HCT116 (cell line): ENCODE measurements at regions not wholly inside any gene's neighbourhood (a gene's known extent, or its start where the extent isn't known, plus 50 kb on each side); places are given as distances from the start of the nearest gene placed in this dataset.

Experiments used
- ATAC-seq: fragments of 200-7000 bp; cut with Tn5 transposase; 2 replicates; pipeline ENCODE4 v1.9.1; 2020; ENCODE audit warnings: mild to moderate bottlenecking, moderate library complexity
- BruUV-seq: library from RNA; stranded (reverse); fragments of 400-500 nt; replicated peaks from 2 replicates; lab custom pipeline; 2021; lab: Mats Ljungman, UMichigan
- CTCF ChIA-PET: fragments of 300-600 bp; sonication (Branson Sonifier 250); formaldehyde crosslinking; loops from one replicate; lab custom pipeline; 2021; ENCODE audit warnings: antibody characterized with exemption; lab: Charles Lee
- POLR2A ChIA-PET: fragments of 300-600, 350-600 bp; sonication (Branson Sonifier 250); formaldehyde crosslinking; loops from one replicate; lab custom pipeline; 2021; ENCODE audit warnings: antibody characterized with exemption; lab: Charles Lee
- RAD21 ChIA-PET, 2 experiments: fragments of 300-600 bp; sonication (Branson Sonifier 250); formaldehyde crosslinking; loops; one replicate each; lab custom pipeline; 2023; ENCODE audit warnings: low total read pairs in 2 of 2; ENCODE audit not compliant: uncharacterized antibody in 2 of 2, unreplicated experiment in 2 of 2, low non-redundant PET in 1 of 2; lab: Charles Lee
- DNase-seq: peaks from one replicate; pipeline ENCODE4 v3.0.0-alpha.2; 2010; ENCODE audit warnings: low read depth, low spot score
- H2AFZ ChIP-seq: fragments of 200-600 bp; shearing (Covaris generic), sonication (generic); 2 replicates; pipeline ENCODE4 v1.6.1; 2017; ENCODE audit warnings: low read depth, mixed run types, mixed read lengths, antibody characterized with exemption, low read length; ENCODE audit not compliant: poor library complexity, severe bottlenecking
- H3K27ac ChIP-seq: 2 replicates; pipeline ENCODE4 v1.5.1; 2012; ENCODE audit warnings: low read depth, low read length
- H3K27me3 ChIP-seq: fragments of 200-600 bp; sonication (generic); 2 replicates; pipeline ENCODE4 v1.6.1; 2016; ENCODE audit warnings: mixed run types, low read length, mixed read lengths; ENCODE audit not compliant: insufficient read depth
- H3K36me3 ChIP-seq, 2 experiments: fragments of 200-500 bp in 1 of 2; fragments of 200-600 bp in 1 of 2; sonication (Bioruptor generic) in 1 of 2; sonication (generic) in 1 of 2; 2 replicates each; pipeline versions ENCODE4 v1.5.1 to v1.6.1; 2014 to 2016; ENCODE audit warnings: low read length in 2 of 2, inconsistent platforms in 1 of 2, mixed read lengths in 1 of 2, mixed run types in 1 of 2; ENCODE audit not compliant: insufficient read depth in 2 of 2, control insufficient read depth in 1 of 2
- H3K4me1 ChIP-seq, 2 experiments: fragments of 200-600 bp in 1 of 2; sonication (generic) in 1 of 2; 2 replicates each; pipeline versions ENCODE4 v1.5.1 to v1.6.1; 2012 to 2017; ENCODE audit warnings: low read length in 2 of 2, inconsistent platforms in 1 of 2, mild to moderate bottlenecking in 1 of 2, mixed read lengths in 1 of 2, mixed run types in 1 of 2, moderate library complexity in 1 of 2; ENCODE audit not compliant: insufficient read depth in 2 of 2, control insufficient read depth in 1 of 2
- H3K4me2 ChIP-seq: fragments of 200-600 bp; sonication (generic); 2 replicates; pipeline ENCODE4 v1.6.1; 2017; ENCODE audit warnings: mixed run types, low read length, mixed read lengths
- H3K4me3 ChIP-seq, 2 experiments: fragments of 200-600 bp in 1 of 2; sonication (generic) in 1 of 2; replicated peaks in 1 of 2; 2 replicates each; pipeline ENCODE4 v1.5.1; 2011 to 2016; ENCODE audit warnings: low read length in 2 of 2, control low read depth in 1 of 2, low read depth in 1 of 2, mild to moderate bottlenecking in 1 of 2, mixed read lengths in 1 of 2, mixed run types in 1 of 2
- H3K79me2 ChIP-seq: fragments of 200-600 bp; sonication (generic); 2 replicates; pipeline ENCODE4 v1.6.1; 2017; ENCODE audit warnings: mild to moderate bottlenecking, mixed run types, low read length, moderate library complexity, mixed read lengths; ENCODE audit not compliant: insufficient read depth
- H3K9ac ChIP-seq: fragments of 200-600 bp; sonication (generic); 2 replicates; pipeline ENCODE4 v1.6.1; 2016; ENCODE audit warnings: low read length, mixed read lengths
- H3K9me2 ChIP-seq: fragments of 200-600 bp; sonication (generic), shearing (Covaris generic); 2 replicates; pipeline ENCODE4 v1.6.1; 2017; ENCODE audit warnings: mixed run types, mild to moderate bottlenecking, moderate library complexity; ENCODE audit not compliant: insufficient read depth
- H3K9me3 ChIP-seq, 2 experiments: fragments of 200-500 bp in 1 of 2; fragments of 200-600 bp in 1 of 2; sonication (Bioruptor generic) in 1 of 2; sonication (generic) in 1 of 2; 2 replicates each; pipeline ENCODE4 v1.6.1; 2014 to 2017; ENCODE audit warnings: low read length in 2 of 2, mixed read lengths in 2 of 2, inconsistent platforms in 1 of 2, low read depth in 1 of 2, mild to moderate bottlenecking in 1 of 2, mixed run types in 1 of 2, moderate library complexity in 1 of 2; ENCODE audit not compliant: control insufficient read depth in 1 of 2, insufficient read depth in 1 of 2
- H4K20me1 ChIP-seq: fragments of 200-600 bp; sonication (generic), shearing (Covaris generic); 2 replicates; pipeline ENCODE4 v1.6.1; 2017; ENCODE audit warnings: mixed run types, mild to moderate bottlenecking, moderate library complexity; ENCODE audit not compliant: insufficient read depth
- CEBPB ChIP-seq: IDR thresholded peaks from 2 replicates; pipeline ENCODE4 v1.6.1; 2012; ENCODE audit warnings: low read depth
- CTCF ChIP-seq, 3 experiments: fragments of 200-600 bp in 1 of 3; sonication (generic) in 1 of 3; IDR thresholded peaks in 2 of 3; conservative IDR thresholded peaks in 1 of 3; 2 replicates each; pipeline ENCODE4 v1.5.1; 2012 to 2017; ENCODE audit warnings: low read depth in 2 of 3, low read length in 2 of 3, antibody characterized with exemption in 1 of 3, borderline replicate concordance in 1 of 3, control low read depth in 1 of 3, mild to moderate bottlenecking in 1 of 3, mixed read lengths in 1 of 3, mixed run types in 1 of 3, moderate library complexity in 1 of 3; ENCODE audit not compliant: insufficient read depth in 1 of 3
- ELF1 ChIP-seq: IDR thresholded peaks from 2 replicates; pipeline ENCODE4 v1.6.1; 2012; ENCODE audit warnings: low read depth, borderline replicate concordance
- EZH2 ChIP-seq: fragments of 200-600 bp; sonication (generic); IDR thresholded peaks from 2 replicates; pipeline ENCODE4 v1.6.1; 2017; ENCODE audit warnings: antibody characterized with exemption, mixed run types
- EZH2phosphoT487 ChIP-seq: fragments of 200-600 bp; IDR thresholded peaks from 2 replicates; pipeline ENCODE4 v1.6.1; 2018; ENCODE audit warnings: antibody characterized with exemption, borderline replicate concordance
- FOSL1 ChIP-seq: IDR thresholded peaks from 2 replicates; pipeline ENCODE4 v1.6.1; 2012; ENCODE audit warnings: low read depth
- JUND ChIP-seq: IDR thresholded peaks from 2 replicates; pipeline ENCODE4 v1.6.1; 2012
- POLR2A ChIP-seq: IDR thresholded peaks from 2 replicates; pipeline ENCODE4 v1.7.0; 2011; ENCODE audit warnings: borderline replicate concordance; ENCODE audit not compliant: insufficient read depth, insufficient read length; ENCODE audit errors: extremely low read depth
- POLR2AphosphoS5 ChIP-seq: IDR thresholded peaks from 2 replicates; pipeline ENCODE4 v1.6.1; 2011; ENCODE audit warnings: mild to moderate bottlenecking, low read depth, low read length, moderate library complexity
- RAD21 ChIP-seq: IDR thresholded peaks from 2 replicates; pipeline ENCODE4 v1.6.1; 2012; ENCODE audit warnings: low read depth, mild to moderate bottlenecking
- SP1 ChIP-seq: IDR thresholded peaks from 2 replicates; pipeline ENCODE4 v1.6.1; 2012; ENCODE audit warnings: low read depth
- SRF ChIP-seq: IDR thresholded peaks from 2 replicates; pipeline ENCODE4 v1.6.1; 2012; ENCODE audit warnings: low read depth
- YY1 ChIP-seq: IDR thresholded peaks from 2 replicates; pipeline ENCODE4 v1.6.1; 2011; ENCODE audit warnings: low read length, low read depth, moderate library complexity, mild to moderate bottlenecking; ENCODE audit not compliant: insufficient replicate concordance; ENCODE audit errors: extremely low read depth
- ZBTB33 ChIP-seq: IDR thresholded peaks from 2 replicates; pipeline ENCODE4 v1.6.1; 2011; ENCODE audit warnings: mild to moderate bottlenecking, low read length, moderate library complexity; ENCODE audit not compliant: insufficient replicate concordance; ENCODE audit errors: extremely low read depth
- ZFX ChIP-seq: fragments of 450-650 bp; IDR thresholded peaks from 2 replicates; pipeline ENCODE4 v1.6.1; 2017
- ZNF274 ChIP-seq: fragments of 200-500 bp; sonication (Bioruptor generic); IDR thresholded peaks from 2 replicates; pipeline ENCODE4 v1.6.1; 2014; ENCODE audit warnings: mild to moderate bottlenecking, low read depth, low read length, inconsistent platforms
- intact Hi-C: fragments of 100-400 bp; cut with micrococcal nuclease; formaldehyde crosslinking; loops from 2 replicates; pipeline ENCODE4 v1.10.0; 2022
- TF ChIP-seq, protein P1 (sequence below): IDR thresholded peaks from 2 replicates; pipeline ENCODE4 v1.6.1; 2012; ENCODE audit warnings: low read depth
- TF ChIP-seq, protein P2 (sequence below): IDR thresholded peaks from 2 replicates; pipeline ENCODE4 v1.6.1; 2012

DNA sequence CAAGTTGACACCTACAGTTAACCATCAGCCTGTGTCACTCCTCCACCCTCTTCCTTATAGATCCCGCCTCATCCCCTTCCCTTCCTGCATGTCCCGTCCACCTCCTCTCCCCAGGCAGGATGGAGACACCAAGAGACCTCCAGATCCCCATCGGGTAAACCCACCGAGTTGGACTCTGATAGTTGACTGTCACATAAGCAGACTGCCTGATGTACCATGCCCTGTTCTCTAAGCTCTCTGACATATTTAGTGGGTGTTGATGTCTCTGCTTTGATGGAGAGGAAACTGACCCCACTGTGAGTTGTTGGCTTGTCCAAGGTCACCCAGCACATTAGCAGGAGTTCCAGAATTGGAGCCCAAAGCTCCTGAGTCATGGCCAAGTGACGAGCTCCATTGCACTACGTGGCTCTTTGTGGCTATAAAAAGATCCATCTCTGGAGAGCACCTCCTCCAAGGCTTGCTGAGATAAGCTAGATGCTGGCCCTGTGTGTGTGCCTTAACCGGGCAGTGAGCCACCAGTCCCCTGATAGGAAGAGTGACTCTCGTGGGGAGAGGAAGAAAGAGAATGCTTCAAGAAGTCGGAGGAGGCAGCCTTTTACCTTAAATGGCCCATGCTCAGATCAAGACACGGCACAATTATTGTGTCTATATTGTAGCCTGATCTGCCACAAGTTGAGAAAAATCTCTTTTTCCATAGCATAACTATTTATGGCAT lies 236.0 kb upstream of the ECI2 start:
- CTCF ChIA-PET, result no interaction called here
- H4K20me1 ChIP-seq, result no peaks in the 10 kb centered on the region
- H3K4me2 ChIP-seq, result no peak overlapping the region
- RAD21 ChIA-PET, result no interaction called here
- TF ChIP-seq RAD21 (no peak), POLR2AphosphoS5 (no peak), SRF (no peak), ZBTB33 (no peak), ELF1 (no peak), EZH2phosphoT487 (no peak), ZNF274 (no peak), POLR2A (no peak), FOSL1 (no peak), CEBPB (no peak), JUND (no peak), YY1 (no peak), CTCF (IDR thresholded peaks at IDR 0.05 in 2 of 3, conservative IDR thresholded peaks at IDR 0.05 in 1 of 3; ENCODE audit: borderline replicate concordance in 1 of 3, insufficient read depth in 1 of 3, low read depth in 2 of 3, low read length in 2 of 3) (no peak), ZFX (no peak), EZH2 (no peak), SP1 (no peak)
- TF ChIP-seq, protein P1, sequence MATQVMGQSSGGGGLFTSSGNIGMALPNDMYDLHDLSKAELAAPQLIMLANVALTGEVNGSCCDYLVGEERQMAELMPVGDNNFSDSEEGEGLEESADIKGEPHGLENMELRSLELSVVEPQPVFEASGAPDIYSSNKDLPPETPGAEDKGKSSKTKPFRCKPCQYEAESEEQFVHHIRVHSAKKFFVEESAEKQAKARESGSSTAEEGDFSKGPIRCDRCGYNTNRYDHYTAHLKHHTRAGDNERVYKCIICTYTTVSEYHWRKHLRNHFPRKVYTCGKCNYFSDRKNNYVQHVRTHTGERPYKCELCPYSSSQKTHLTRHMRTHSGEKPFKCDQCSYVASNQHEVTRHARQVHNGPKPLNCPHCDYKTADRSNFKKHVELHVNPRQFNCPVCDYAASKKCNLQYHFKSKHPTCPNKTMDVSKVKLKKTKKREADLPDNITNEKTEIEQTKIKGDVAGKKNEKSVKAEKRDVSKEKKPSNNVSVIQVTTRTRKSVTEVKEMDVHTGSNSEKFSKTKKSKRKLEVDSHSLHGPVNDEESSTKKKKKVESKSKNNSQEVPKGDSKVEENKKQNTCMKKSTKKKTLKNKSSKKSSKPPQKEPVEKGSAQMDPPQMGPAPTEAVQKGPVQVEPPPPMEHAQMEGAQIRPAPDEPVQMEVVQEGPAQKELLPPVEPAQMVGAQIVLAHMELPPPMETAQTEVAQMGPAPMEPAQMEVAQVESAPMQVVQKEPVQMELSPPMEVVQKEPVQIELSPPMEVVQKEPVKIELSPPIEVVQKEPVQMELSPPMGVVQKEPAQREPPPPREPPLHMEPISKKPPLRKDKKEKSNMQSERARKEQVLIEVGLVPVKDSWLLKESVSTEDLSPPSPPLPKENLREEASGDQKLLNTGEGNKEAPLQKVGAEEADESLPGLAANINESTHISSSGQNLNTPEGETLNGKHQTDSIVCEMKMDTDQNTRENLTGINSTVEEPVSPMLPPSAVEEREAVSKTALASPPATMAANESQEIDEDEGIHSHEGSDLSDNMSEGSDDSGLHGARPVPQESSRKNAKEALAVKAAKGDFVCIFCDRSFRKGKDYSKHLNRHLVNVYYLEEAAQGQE, result no peak
- TF ChIP-seq, protein P2, sequence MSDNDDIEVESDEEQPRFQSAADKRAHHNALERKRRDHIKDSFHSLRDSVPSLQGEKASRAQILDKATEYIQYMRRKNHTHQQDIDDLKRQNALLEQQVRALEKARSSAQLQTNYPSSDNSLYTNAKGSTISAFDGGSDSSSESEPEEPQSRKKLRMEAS, result no peak
- ATAC-seq, result no peak
- DNase-seq, result no peak
- H3K36me3 ChIP-seq, result no peaks in the 10 kb centered on the region
- no peak overlapping the region for H3K4me3 ChIP-seq
- no peak overlapping the region for H3K9ac ChIP-seq
- no peaks in the 10 kb centered on the region for H3K9me2 ChIP-seq
- no peaks in the 10 kb centered on the region for H3K9me3 ChIP-seq
- peaks cover 0 to 21% of the 10 kb centered on the region in 2 experiments; a peak in 1 of 4 replicates for H3K4me1 ChIP-seq
- H3K79me2 ChIP-seq, result no peaks in the 10 kb centered on the region
- BruUV-seq, result no TSS peak
- H3K27me3 ChIP-seq, result no peaks in the 10 kb centered on the region
- no peak overlapping the region for H2AFZ ChIP-seq
- POLR2A ChIA-PET, result no interaction called here
- intact Hi-C loops, result no loop called here
- H3K27ac ChIP-seq, result no peak overlapping the region
